ENCODE measurements at regions not wholly inside any gene's neighbourhood (a gene's known extent, or its start where the extent isn't known, plus 50 kb on each side); places are given as distances from the start of the nearest gene placed in this dataset.

- TF ChIP-seq, protein P1, sequence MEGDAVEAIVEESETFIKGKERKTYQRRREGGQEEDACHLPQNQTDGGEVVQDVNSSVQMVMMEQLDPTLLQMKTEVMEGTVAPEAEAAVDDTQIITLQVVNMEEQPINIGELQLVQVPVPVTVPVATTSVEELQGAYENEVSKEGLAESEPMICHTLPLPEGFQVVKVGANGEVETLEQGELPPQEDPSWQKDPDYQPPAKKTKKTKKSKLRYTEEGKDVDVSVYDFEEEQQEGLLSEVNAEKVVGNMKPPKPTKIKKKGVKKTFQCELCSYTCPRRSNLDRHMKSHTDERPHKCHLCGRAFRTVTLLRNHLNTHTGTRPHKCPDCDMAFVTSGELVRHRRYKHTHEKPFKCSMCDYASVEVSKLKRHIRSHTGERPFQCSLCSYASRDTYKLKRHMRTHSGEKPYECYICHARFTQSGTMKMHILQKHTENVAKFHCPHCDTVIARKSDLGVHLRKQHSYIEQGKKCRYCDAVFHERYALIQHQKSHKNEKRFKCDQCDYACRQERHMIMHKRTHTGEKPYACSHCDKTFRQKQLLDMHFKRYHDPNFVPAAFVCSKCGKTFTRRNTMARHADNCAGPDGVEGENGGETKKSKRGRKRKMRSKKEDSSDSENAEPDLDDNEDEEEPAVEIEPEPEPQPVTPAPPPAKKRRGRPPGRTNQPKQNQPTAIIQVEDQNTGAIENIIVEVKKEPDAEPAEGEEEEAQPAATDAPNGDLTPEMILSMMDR (IDR thresholded peaks at IDR 0.05): no peak
Observed at GRCh38 chr12:92036771-92037453, 108.7 kb downstream of the BTG1 start.

DNA sequence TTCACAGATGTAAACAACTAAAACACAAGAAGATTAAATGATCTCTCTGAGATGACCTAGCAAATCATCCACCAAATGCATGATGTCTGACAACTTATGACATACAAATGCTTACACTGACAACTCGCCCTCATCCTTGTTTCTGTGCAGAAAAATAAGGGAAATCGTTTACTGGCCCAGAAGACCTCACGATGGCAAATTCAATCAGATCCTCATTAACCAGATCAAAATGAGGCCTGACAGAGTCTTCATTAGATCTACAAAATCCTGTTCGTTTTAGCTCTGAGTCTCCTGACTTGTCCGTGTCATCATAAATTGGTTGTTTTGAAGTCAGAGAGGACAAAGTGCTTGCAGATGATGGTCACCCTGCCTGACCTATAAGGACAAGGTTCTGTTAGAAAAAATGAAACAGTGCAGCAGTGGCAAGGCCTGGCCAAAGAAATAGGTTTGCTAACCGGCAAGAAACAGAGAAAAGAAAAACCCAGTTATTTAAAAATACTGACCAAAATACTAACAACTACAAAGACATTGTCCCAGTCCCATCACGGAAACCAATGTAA is 109.5 kb downstream of the BTG1 start:
- TF ChIP-seq, protein P1 (IDR thresholded peaks at IDR 0.05): no peak

GRCh38 chr12:92035477-92035876 is 110.2 kb downstream of the BTG1 start:
- TF ChIP-seq, protein P1 (IDR thresholded peaks at IDR 0.05): no peak

GRCh38 chr12:92034858-92035401 is 110.7 kb downstream of the BTG1 start:
- TF ChIP-seq, protein P1 (IDR thresholded peaks at IDR 0.05): no peak

DNA sequence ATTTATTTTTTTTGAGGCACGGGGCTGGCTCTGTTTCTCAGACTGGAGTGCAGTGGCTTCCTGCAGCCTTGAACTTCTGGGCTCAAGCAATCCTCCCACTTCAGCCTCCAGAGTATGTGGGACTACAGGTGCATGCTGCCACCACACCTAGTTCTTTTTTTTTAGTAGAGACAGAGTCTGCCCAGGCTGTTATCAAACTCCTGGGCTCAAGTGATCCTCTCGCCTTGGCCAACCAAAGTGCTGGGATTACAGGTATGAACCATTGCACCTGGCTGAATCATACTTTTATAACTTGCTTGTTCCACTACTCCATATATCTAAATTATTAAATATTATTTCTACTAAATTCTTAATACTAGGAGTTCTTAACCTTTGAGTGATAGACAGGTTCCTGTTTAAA is 111.6 kb downstream of the BTG1 start:
- TF ChIP-seq, protein P1 (IDR thresholded peaks at IDR 0.05): no peak

- TF ChIP-seq, protein P1 (IDR thresholded peaks at IDR 0.05): no peak
Observed at GRCh38 chr12:92032965-92033364, 112.7 kb downstream of the BTG1 start.

DNA sequence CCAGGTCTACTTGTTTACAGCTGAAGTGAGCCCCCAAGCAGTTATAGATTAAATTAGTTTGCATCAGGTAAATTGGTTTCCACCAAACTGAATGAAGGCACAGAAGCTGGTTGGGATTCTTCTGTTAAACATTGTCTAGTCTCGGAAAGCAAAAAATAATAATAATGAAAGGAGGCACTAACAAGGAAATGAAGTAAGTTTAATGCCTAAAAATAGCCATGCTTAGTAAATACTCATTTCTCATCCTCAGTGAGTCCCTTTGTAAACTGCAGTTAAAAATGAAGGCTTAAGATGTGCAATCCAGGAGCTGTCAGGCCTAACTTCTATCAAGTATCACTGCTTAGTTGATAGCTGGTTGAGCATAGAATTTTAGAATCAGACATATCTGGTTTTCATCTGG is 113.5 kb downstream of the BTG1 start:
- TF ChIP-seq, protein P1 (IDR thresholded peaks at IDR 0.05): no peak
